ENCODE measurements at regions not wholly inside any gene's neighbourhood (a gene's known extent, or its start where the extent isn't known, plus 50 kb on each side); places are given as distances from the start of the nearest gene placed in this dataset.
"Not testable (repeated sequence)": the region's sequence is repeated elsewhere in the genome, so short reads cannot be mapped to it uniquely, and the experiment has no call there.

GRCh38 chr1:60952612-60953111 is 129.7 kb upstream of the NFIA start:
- FAIRE-seq, result no peak
- no peak for DNase-seq (ENCODE audit: low spot score in 2 of 2)

DNA sequence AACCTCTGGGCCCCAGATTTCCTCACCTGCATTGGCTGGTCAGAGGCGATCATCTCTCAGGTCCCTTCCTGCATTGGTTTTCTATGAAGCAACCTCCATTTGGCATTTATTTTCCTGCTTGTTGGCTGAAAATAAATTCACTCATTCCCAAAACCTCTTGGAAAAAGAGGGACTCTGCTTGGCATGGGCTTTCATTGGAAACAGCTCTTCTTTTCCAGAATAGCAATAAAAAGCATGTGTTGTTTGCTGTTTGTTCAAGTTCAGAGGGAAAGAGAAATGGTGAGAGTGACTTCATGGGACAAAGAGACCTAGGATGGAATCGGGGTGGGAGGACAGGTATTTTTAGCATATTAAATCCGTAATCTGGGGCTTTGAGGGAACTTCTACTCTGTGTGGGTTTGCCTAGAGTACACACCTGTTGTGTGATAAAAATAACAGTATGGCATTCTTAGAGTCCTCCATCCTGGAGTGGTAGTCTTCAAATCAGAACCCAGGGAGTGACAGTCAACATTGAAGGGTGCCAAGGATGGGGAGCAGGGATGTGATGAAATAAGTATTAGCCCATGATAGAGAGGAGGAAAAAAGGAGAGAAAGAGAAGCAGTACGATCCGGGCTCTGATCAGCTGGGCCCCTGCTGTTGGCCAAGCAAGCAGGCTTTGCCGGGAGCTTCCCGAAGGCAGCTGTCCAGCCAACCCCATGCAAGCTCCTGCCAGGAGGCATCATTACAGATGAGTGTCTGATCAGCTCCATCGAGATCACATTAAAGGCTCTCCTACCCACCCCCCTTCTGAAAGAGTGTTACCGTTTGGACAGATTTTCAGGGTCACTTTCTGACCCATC is 131.9 kb upstream of the NFIA start:
- DNase-seq (ENCODE audit: low spot score in 2 of 2) (no peak), FAIRE-seq (no peak)

GRCh38 chr1:60949826-60950197 is 132.5 kb upstream of the NFIA start:
- no peak for DNase-seq (ENCODE audit: low spot score in 2 of 2)
- FAIRE-seq, result no peak

DNA sequence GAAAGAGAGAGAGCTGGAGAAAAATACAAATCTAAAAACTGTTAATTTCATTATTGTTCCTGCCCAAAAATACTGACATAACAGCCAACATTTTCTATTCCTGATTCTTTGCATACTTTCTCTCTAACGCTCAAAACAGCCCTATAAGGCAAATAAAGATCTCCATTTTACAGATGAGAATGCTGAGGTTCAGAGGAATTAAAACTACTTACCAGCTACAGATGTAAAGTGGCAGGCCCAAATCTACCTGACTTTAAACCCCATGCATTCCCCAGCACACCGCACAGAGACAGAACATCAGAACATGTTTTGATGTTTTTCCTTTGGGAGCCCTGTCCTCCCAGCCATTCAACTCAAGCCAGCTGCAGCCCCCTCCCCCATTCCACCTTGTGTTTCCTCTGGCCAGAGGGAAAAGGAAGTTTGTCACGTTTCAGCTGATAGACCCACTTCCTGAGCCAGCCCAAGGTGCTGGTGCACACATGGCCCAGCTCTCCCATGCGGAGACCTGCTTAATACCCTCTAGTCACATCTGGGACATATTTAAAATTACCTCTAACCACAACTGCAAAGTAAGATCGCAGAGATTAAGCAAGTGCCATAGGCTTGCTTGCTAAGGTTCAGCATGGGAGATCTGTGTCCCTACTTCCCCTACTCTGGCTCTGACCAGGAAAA is 133.1 kb upstream of the NFIA start:
- FAIRE-seq (no peak), DNase-seq (ENCODE audit: low spot score in 2 of 2) (no peak)

- DNase-seq (ENCODE audit: low spot score in 2 of 2) (no peak), FAIRE-seq (no peak)
Observed at GRCh38 chr1:60948486-60948885, 133.9 kb upstream of the NFIA start.

DNA sequence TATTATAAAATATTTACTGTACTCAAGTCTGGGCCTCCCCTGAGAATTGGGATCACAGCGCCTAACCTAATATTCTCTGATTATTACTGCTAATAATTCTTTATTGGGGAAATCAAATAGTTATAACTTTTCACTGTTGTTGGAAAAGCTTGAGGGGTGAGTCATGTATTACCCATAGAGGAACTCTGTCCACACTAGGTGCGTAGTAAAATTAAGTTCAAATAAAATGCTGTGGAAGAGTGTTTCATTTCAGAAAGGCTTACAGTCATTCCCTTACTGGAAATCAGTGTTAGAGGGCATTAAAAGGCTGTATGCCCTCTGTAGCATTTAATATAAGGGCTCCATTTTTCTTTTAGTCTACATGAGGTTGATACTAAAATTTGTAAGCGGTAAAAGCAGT is 135.0 kb upstream of the NFIA start:
- FAIRE-seq (no peak), DNase-seq (ENCODE audit: low spot score in 2 of 2) (no peak)

- no peak for FAIRE-seq
Observed at GRCh38 chr1:60942896-60943638, 139.3 kb upstream of the NFIA start.

DNA sequence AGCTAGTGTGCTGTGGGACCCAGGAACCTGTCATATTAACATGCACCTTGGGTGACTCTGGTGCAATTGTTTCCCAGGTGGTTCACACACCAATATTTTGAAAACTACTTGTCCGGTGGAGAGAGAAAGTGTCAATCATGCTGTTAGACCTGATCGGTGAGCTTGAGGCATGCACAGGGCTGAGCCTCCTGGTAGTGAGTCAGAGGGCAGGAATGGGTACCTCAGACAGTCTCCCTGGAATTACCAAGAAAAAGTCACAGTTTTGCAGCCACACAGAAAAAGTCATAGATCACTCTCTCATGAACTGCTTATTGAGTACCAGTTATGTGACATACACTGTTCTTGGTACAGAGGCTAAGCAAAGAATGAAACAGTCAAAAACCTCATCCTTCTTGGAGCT is 140.1 kb upstream of the NFIA start:
- no peak for FAIRE-seq
- DNase-seq (ENCODE audit: low spot score in 2 of 2), result no peak

More at GRCh38 chr1:60942896-60943638, 139.3 kb upstream of the NFIA start:
- no peak for DNase-seq (ENCODE audit: low spot score in 2 of 2)

- not testable (repeated sequence) for DNase-seq (ENCODE audit: low spot score in 2 of 2); FAIRE-seq
Observed at GRCh38 chr1:60940685-60941084, 141.7 kb upstream of the NFIA start.

GRCh38 chr1:60937720-60938119 is 144.6 kb upstream of the NFIA start:
- DNase-seq (ENCODE audit: low spot score in 2 of 2) (no peak), FAIRE-seq (no peak)

- FAIRE-seq (no peak), DNase-seq (ENCODE audit: low spot score in 2 of 2) (no peak)
Observed at GRCh38 chr1:60936591-60937342, 145.6 kb upstream of the NFIA start.

- no peak for FAIRE-seq
Observed at GRCh38 chr1:60936163-60936562, 146.2 kb upstream of the NFIA start.

DNA sequence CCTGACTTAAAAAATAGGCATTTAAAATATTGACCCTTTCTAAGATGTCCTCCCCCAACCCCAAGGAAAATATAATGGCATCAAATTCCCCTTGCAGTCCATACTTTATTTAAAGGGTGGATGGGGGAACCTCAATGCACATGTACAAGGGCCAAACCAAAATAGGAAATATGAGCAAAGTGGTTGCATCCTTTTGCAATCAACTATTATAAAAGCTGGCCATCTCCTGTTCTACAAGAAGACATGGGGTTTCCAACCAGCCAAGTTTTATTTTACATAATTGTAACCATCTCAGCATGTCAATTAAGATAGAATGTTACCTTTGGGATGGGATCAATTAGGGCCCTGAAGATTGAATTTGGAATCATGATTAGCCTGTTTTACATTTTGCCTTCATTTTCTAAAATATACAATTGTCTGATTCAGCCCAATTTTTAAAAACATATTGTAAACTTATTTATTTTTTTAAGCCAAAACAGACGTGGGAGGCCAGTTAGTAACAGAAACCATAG is 146.7 kb upstream of the NFIA start:
- no peak for FAIRE-seq
- DNase-seq (ENCODE audit: low spot score in 2 of 2), result no peak

More at GRCh38 chr1:60936163-60936562, 146.2 kb upstream of the NFIA start:
- no peak for DNase-seq (ENCODE audit: low spot score in 2 of 2)

DNA sequence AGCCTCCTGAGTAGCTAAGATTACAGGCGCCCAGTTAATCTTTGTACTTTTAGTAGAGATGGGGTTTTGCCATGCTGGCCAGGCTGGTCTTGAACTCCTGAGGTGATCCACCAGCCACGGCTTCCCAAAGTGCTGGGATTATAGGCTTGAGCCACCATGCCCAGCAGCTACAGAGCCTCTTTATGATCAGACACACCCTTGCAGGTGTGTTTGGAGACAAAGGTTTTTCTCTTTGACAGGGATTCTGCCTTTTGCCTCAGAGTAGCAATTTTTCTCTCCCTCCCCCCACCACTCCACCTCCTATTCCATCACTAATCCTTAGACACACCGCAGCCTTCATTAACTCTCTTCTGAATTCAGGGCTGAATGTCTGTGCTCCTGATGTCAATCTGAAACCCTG is 152.2 kb upstream of the NFIA start:
- FAIRE-seq (no peak), DNase-seq (ENCODE audit: low spot score in 2 of 2) (no peak)

DNA sequence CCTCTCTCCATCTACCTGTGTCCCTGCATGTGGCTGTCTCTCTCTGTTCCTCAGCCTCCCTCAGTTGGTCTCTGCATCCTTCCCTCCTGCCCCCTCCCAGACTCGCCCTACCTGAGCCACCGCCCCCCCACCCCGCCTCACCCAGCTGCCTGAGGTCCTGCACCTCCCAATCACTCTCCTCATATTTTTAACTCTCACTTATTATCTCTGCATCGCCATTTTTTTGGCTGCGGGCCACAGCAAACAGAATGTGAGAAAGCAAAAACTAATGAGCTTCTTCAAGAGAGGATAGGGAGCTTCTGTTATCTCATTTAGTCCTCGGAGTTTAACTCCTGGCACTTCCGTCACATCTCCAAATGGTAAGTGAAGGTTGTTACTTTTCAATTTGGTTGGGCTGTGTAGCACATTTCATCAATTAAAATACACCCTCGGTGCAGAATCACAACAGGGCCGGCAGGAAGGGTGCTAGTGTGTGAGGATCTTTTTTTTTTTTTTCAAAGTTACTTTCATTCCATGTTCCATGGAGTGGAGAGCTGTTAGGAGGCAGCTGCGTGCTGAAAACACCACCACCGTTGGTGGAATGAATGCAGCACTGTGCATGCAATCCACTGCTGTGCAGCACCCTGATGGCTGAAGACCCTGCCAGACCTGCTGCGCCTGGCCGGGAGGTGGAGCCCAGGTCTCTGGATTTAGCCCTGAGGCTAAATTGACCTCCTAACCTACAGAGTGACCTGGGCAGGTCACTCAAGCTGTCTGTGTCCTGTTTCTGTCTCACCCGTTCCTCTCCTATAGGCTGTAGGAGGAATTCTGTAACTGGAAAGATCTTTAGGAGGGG is 157.2 kb upstream of the NFIA start:
- no peak for DNase-seq (ENCODE audit: low spot score in 2 of 2)
- FAIRE-seq, result no peak

GRCh38 chr1:60924165-60924564 is 158.2 kb upstream of the NFIA start:
- no peak for FAIRE-seq
- no peak for DNase-seq (ENCODE audit: low spot score in 2 of 2)

- DNase-seq (ENCODE audit: low spot score in 2 of 2) (no peak), FAIRE-seq (no peak)
Observed at GRCh38 chr1:60923389-60924087, 158.8 kb upstream of the NFIA start.

GRCh38 chr1:60922304-60922703 is 160.1 kb upstream of the NFIA start:
- no peak for FAIRE-seq
- no peak for DNase-seq (ENCODE audit: low spot score in 2 of 2)

GRCh38 chr1:60921175-60921574 is 161.2 kb upstream of the NFIA start:
- FAIRE-seq, result no peak
- DNase-seq (ENCODE audit: low spot score in 2 of 2), result no peak
